Fibroblast of the aortic adventitia (primary cell): ENCODE measurements at regions not wholly inside any gene's neighbourhood (a gene's known extent, or its start where the extent isn't known, plus 50 kb on each side); places are given as distances from the start of the nearest gene placed in this dataset.

Experiments used
- DNase-seq: peaks from one replicate; pipeline ENCODE4 v3.0.0-alpha.2; 2010; ENCODE audit warnings: low read depth
- H3K4me3 ChIP-seq: 2 replicates; pipeline ENCODE4 v1.5.1; 2011; ENCODE audit warnings: low read depth, mild to moderate bottlenecking, control low read depth, low read length, moderate library complexity
- TF ChIP-seq, protein P1 (sequence below): IDR thresholded peaks from 2 replicates; pipeline ENCODE4 v1.5.1; 2011; ENCODE audit warnings: mild to moderate bottlenecking, low read length, control low read depth, inconsistent platforms; ENCODE audit not compliant: insufficient read depth

DNA sequence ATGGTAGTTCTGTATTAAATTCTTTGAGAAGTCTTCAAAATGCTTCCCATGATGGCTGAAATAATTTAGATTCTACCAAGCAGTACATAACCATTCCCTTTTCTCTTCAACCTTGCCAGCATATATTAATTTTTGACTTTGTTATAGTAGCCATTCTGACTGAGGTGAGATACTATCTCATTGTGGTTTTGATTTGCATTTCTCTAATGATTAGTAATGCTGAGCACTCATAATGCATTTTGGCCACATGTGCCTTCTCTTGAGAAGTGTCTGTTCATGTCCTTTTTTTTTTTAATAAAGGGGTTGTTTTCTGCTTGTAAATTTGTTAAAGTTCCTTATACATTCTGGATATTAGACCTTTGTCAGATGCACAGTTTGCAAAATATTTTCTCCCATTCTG, 173.9 kb downstream of the CALCRL start:
- no peak overlapping the region for H3K4me3 ChIP-seq
- DNase-seq: no peak
- TF ChIP-seq, protein P1, sequence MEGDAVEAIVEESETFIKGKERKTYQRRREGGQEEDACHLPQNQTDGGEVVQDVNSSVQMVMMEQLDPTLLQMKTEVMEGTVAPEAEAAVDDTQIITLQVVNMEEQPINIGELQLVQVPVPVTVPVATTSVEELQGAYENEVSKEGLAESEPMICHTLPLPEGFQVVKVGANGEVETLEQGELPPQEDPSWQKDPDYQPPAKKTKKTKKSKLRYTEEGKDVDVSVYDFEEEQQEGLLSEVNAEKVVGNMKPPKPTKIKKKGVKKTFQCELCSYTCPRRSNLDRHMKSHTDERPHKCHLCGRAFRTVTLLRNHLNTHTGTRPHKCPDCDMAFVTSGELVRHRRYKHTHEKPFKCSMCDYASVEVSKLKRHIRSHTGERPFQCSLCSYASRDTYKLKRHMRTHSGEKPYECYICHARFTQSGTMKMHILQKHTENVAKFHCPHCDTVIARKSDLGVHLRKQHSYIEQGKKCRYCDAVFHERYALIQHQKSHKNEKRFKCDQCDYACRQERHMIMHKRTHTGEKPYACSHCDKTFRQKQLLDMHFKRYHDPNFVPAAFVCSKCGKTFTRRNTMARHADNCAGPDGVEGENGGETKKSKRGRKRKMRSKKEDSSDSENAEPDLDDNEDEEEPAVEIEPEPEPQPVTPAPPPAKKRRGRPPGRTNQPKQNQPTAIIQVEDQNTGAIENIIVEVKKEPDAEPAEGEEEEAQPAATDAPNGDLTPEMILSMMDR: no peak

DNA sequence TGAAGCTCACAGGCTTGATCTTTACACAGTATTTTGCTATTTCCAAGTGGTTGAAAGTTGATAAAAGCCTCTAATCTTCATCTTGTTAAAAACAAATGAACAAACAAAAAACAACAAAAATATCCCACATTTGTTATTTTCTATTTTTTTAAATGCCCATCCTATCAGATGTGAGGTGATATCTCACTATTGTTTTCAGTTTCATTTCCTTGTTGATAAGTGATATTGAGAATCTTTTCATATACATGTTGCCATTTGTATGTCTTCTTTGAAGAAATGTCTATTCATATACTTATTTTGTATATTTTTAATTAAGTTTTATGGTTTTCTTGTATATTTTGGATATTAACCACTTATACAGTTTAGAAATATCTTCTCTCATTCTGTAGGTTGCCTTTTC, 175.8 kb downstream of the CALCRL start:
- H3K4me3 ChIP-seq: no peak overlapping the region
- TF ChIP-seq, protein P1: no peak

GRCh38 chr2:187271825-187272224, 176.2 kb downstream of the CALCRL start:
- DNase-seq: no peak
- H3K4me3 ChIP-seq: no peak overlapping the region
- TF ChIP-seq, protein P1: no peak

More for the DNA sequence above, 175.8 kb downstream of the CALCRL start:
- no peak for DNase-seq

DNA sequence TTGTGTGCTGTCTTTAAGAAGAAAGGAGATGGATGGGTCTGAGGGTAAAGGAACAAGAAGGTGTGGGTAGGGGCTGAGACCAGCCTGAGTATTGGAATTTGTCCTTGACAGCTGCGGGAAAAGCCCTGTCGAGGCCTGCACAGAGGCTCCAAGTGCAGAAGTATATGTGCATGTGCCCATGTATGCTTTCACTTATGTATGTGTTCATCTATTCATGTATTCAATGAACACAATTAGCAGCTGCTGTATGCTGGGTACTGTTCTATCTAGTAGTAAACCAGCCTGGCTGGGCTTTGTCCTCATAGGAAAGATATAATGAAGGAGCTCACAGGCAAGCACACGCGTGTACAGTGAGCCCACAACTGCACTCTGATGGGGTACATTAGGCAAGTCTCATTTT, 181.4 kb downstream of the CALCRL start:
- TF ChIP-seq, protein P1: no peak
- DNase-seq: no peak
- H3K4me3 ChIP-seq: no peak overlapping the region

- H3K4me3 ChIP-seq: no peak overlapping the region
- TF ChIP-seq, protein P1: no peak
- DNase-seq: no peak
These were observed 181.9 kb downstream of the CALCRL start for GRCh38 chr2:187266147-187266546.

GRCh38 chr2:187264612-187265011, 183.4 kb downstream of the CALCRL start:
- H3K4me3 ChIP-seq: no peak overlapping the region
- TF ChIP-seq, protein P1: no peak
- no peak for DNase-seq

GRCh38 chr2:187263675-187264560, 184.1 kb downstream of the CALCRL start:
- no peak for DNase-seq
- no peak overlapping the region for H3K4me3 ChIP-seq
- TF ChIP-seq, protein P1: no peak
